Sigmoid colon (tissue), 4 donors: ENCODE measurements at regions not wholly inside any gene's neighbourhood (a gene's known extent, or its start where the extent isn't known, plus 50 kb on each side); places are given as distances from the start of the nearest gene placed in this dataset.

Experiments
- POLR2A ChIP-seq, 2 donors: fragments of 450-650 bp; IDR thresholded peaks; one replicate each; pipeline ENCODE4 v1.6.1; 2016; ENCODE audit warnings: antibody characterized with exemption in 2 of 2, mild to moderate bottlenecking in 2 of 2, moderate library complexity in 2 of 2
- POLR2AphosphoS5 ChIP-seq, 4 donors: sonication (generic); formaldehyde crosslinking; IDR thresholded peaks; one replicate each; pipeline ENCODE4 v1.6.1; 2017; ENCODE audit warnings: antibody characterized with exemption in 4 of 4
- TF ChIP-seq, protein P1 (sequence below), 4 experiments: fragments of 450-650 bp in 3 of 4; fragments of 200-600 bp in 1 of 4; IDR thresholded peaks; one replicate each; pipeline ENCODE4 v1.5.1; 2016 to 2019; ENCODE audit warnings: antibody characterized with exemption in 4 of 4, mild to moderate bottlenecking in 3 of 4, moderate library complexity in 2 of 4

- TF ChIP-seq, protein P1, sequence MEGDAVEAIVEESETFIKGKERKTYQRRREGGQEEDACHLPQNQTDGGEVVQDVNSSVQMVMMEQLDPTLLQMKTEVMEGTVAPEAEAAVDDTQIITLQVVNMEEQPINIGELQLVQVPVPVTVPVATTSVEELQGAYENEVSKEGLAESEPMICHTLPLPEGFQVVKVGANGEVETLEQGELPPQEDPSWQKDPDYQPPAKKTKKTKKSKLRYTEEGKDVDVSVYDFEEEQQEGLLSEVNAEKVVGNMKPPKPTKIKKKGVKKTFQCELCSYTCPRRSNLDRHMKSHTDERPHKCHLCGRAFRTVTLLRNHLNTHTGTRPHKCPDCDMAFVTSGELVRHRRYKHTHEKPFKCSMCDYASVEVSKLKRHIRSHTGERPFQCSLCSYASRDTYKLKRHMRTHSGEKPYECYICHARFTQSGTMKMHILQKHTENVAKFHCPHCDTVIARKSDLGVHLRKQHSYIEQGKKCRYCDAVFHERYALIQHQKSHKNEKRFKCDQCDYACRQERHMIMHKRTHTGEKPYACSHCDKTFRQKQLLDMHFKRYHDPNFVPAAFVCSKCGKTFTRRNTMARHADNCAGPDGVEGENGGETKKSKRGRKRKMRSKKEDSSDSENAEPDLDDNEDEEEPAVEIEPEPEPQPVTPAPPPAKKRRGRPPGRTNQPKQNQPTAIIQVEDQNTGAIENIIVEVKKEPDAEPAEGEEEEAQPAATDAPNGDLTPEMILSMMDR (IDR thresholded peaks at IDR 0.05): no peak
- TF ChIP-seq POLR2AphosphoS5 (IDR thresholded peaks at IDR 0.05) (no peak), POLR2A (IDR thresholded peaks at IDR 0.05) (no peak)
These were observed 268.4 kb upstream of the RGPD4 start for GRCh38 chr2:107558295-107558694.
